ENCODE measurements at regions not wholly inside any gene's neighbourhood (a gene's known extent, or its start where the extent isn't known, plus 50 kb on each side); places are given as distances from the start of the nearest gene placed in this dataset.

- no peak for DNase-seq (ENCODE audit: low spot score)
Observed at GRCh38 chr3:137958636-137959035, 51.3 kb upstream of the CLDN18 start.

All from SK-N-DZ (cell line).